ENCODE measurements at regions not wholly inside any gene's neighbourhood (a gene's known extent, or its start where the extent isn't known, plus 50 kb on each side); places are given as distances from the start of the nearest gene placed in this dataset.

DNA sequence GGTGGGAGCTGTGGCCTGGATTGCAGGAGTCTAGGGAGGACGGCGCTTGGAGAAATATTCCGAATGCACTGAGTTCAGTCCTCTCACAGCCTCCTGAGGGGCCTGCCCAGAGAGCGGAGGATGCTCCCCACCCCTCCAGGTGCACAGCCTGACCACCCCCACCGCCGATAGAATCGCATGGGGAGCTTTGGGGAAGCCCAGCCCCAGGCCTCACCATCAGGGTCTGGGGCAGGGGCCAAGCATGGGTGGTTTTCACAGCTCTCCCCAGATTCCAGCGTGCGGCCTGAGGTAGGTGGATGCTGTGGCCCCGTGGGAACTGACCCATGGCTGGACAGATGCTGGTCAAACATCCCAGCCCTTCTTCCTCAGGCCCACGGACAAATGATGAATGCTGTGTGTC lies 79.9 kb upstream of the OLFM1 start:
- TF ChIP-seq, protein P1, sequence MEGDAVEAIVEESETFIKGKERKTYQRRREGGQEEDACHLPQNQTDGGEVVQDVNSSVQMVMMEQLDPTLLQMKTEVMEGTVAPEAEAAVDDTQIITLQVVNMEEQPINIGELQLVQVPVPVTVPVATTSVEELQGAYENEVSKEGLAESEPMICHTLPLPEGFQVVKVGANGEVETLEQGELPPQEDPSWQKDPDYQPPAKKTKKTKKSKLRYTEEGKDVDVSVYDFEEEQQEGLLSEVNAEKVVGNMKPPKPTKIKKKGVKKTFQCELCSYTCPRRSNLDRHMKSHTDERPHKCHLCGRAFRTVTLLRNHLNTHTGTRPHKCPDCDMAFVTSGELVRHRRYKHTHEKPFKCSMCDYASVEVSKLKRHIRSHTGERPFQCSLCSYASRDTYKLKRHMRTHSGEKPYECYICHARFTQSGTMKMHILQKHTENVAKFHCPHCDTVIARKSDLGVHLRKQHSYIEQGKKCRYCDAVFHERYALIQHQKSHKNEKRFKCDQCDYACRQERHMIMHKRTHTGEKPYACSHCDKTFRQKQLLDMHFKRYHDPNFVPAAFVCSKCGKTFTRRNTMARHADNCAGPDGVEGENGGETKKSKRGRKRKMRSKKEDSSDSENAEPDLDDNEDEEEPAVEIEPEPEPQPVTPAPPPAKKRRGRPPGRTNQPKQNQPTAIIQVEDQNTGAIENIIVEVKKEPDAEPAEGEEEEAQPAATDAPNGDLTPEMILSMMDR (conservative IDR thresholded peaks at IDR 0.05) = no peak
- TF ChIP-seq EZH2 (IDR thresholded peaks at IDR 0.05; ENCODE audit: low read depth) = no peak

Data from PC-9 (cell line).